ENCODE measurements at regions not wholly inside any gene's neighbourhood (a gene's known extent, or its start where the extent isn't known, plus 50 kb on each side); places are given as distances from the start of the nearest gene placed in this dataset.

- Mint-ChIP-seq H3K4me3 (no peak overlapping the region), H3K9me3 (peaks cover 5 to 7% of the 10 kb centered on the region in 2 donors), H3K4me1 (peaks cover 35% of the 10 kb centered on the region), H3K27ac (peak overlapping the region in 1 of 2 donors; percentile 80), H3K27me3 (no peaks in the 10 kb centered on the region)
- no peak for ATAC-seq
- DNase-seq, result no peak
These were observed 55.5 kb upstream of the EPS8L3 start for GRCh38 chr1:109818988-109819764.

GRCh38 chr1:109818271-109818987, 54.7 kb upstream of the EPS8L3 start:
- peaks cover 5 to 7% of the 10 kb centered on the region in 2 donors for H3K9me3 Mint-ChIP-seq
- H3K4me3 Mint-ChIP-seq, result no peak overlapping the region
- H3K4me1 Mint-ChIP-seq, result peaks cover 28% of the 10 kb centered on the region
- DNase-seq (no peak), ATAC-seq (peak; percentile 9)
- H3K27me3 Mint-ChIP-seq, result no peaks in the 10 kb centered on the region
- peak overlapping the region in 1 of 2 donors; percentile 87 for H3K27ac Mint-ChIP-seq

- H3K4me3 Mint-ChIP-seq, result no peak overlapping the region
- peaks cover 22% of the 10 kb centered on the region for H3K4me1 Mint-ChIP-seq
- ATAC-seq (no peak), DNase-seq (no peak)
- H3K9me3 Mint-ChIP-seq, result peaks cover 5 to 7% of the 10 kb centered on the region in 2 donors
- H3K27me3 Mint-ChIP-seq, result no peaks in the 10 kb centered on the region
- peak overlapping the region in 1 of 2 donors; percentile 87 for H3K27ac Mint-ChIP-seq
These were observed 54.2 kb upstream of the EPS8L3 start for GRCh38 chr1:109817881-109818270.

- ATAC-seq (no peak), DNase-seq (no peak)
- Mint-ChIP-seq H3K27me3 (no peaks in the 10 kb centered on the region), H3K4me1 (peaks cover 16% of the 10 kb centered on the region), H3K4me3 (no peak overlapping the region), H3K9me3 (peaks cover 5 to 7% of the 10 kb centered on the region in 2 donors), H3K27ac (no peak overlapping the region)
These were observed 53.3 kb upstream of the EPS8L3 start for GRCh38 chr1:109816975-109817535.

- DNase-seq (no peak), ATAC-seq (no peak)
- Mint-ChIP-seq H3K4me1 (peaks cover 12% of the 10 kb centered on the region), H3K9me3 (peaks cover 5 to 7% of the 10 kb centered on the region in 2 donors), H3K27me3 (no peaks in the 10 kb centered on the region), H3K4me3 (no peak overlapping the region), H3K27ac (no peak overlapping the region)
These were observed 52.6 kb upstream of the EPS8L3 start for GRCh38 chr1:109816175-109816811.

GRCh38 chr1:109815809-109816174, 52.1 kb upstream of the EPS8L3 start:
- Mint-ChIP-seq H3K4me3 (no peak overlapping the region), H3K4me1 (peaks cover 7% of the 10 kb centered on the region), H3K9me3 (peaks cover 5 to 7% of the 10 kb centered on the region in 2 donors), H3K27me3 (no peaks in the 10 kb centered on the region), H3K27ac (no peak overlapping the region)
- ATAC-seq (no peak), DNase-seq (no peak)

GRCh38 chr1:109814993-109815786, 51.5 kb upstream of the EPS8L3 start:
- no peak overlapping the region for H3K4me3 Mint-ChIP-seq
- peak overlapping the region in 1 of 2 donors; percentile 61 for H3K27ac Mint-ChIP-seq
- H3K27me3 Mint-ChIP-seq, result no peaks in the 10 kb centered on the region
- peaks cover 5 to 7% of the 10 kb centered on the region in 2 donors for H3K9me3 Mint-ChIP-seq
- peaks cover 6% of the 10 kb centered on the region for H3K4me1 Mint-ChIP-seq
- DNase-seq (no peak), ATAC-seq (no peak)

- peaks cover 5 to 7% of the 10 kb centered on the region in 2 donors for H3K9me3 Mint-ChIP-seq
- no peak overlapping the region for H3K4me3 Mint-ChIP-seq
- ATAC-seq (no peak), DNase-seq (no peak)
- H3K4me1 Mint-ChIP-seq, result peaks cover 6% of the 10 kb centered on the region
- no peak overlapping the region for H3K27ac Mint-ChIP-seq
- H3K27me3 Mint-ChIP-seq, result no peaks in the 10 kb centered on the region
These were observed 50.5 kb upstream of the EPS8L3 start for GRCh38 chr1:109814223-109814622.

All from stimulated activated naive CD8-positive, alpha-beta T cell treated with anti-CD3 and anti-CD28 coated beads, Interleukin-15, amount 100 ng/mL, for 72 hours (primary cell).